Mucosa of rectum (tissue), 2 donors: ENCODE measurements at regions not wholly inside any gene's neighbourhood (a gene's known extent, or its start where the extent isn't known, plus 50 kb on each side); places are given as distances from the start of the nearest gene placed in this dataset.

Source experiments
- H3K27ac ChIP-seq, 2 donors: one replicate each; pipeline ENCODE4 v1.7.0; 2013; ENCODE audit warnings: inconsistent platforms in 2 of 2, low read depth in 2 of 2, low read length in 2 of 2
- H3K27me3 ChIP-seq, 2 donors: one replicate each; pipeline ENCODE4 v1.7.0; 2013; ENCODE audit warnings: low read length in 2 of 2; ENCODE audit not compliant: control insufficient read depth in 2 of 2, insufficient read depth in 2 of 2
- H3K36me3 ChIP-seq, 2 donors: one replicate each; pipeline ENCODE4 v1.7.0; 2013; ENCODE audit warnings: low read length in 2 of 2; ENCODE audit not compliant: control insufficient read depth in 2 of 2, insufficient read depth in 2 of 2
- H3K4me1 ChIP-seq, 2 donors: one replicate each; pipeline ENCODE4 v1.7.0; 2013; ENCODE audit warnings: low read length in 2 of 2, mild to moderate bottlenecking in 1 of 2; ENCODE audit not compliant: control insufficient read depth in 2 of 2, insufficient read depth in 2 of 2
- H3K4me3 ChIP-seq, 2 donors: one replicate each; pipeline ENCODE4 v1.7.0; 2013; ENCODE audit warnings: low read length in 2 of 2
- H3K9ac ChIP-seq, 2 donors: one replicate each; pipeline ENCODE4 v1.7.0; 2013; ENCODE audit warnings: low read length in 2 of 2, low read depth in 1 of 2, mild to moderate bottlenecking in 1 of 2
- H3K9me3 ChIP-seq, 2 donors: one replicate each; pipeline ENCODE4 v1.7.0; 2013; ENCODE audit warnings: low read length in 2 of 2; ENCODE audit not compliant: control insufficient read depth in 2 of 2
- donor health status: healthy.
- donor health status: Normal muscosa, but diverticular disease.

DNA sequence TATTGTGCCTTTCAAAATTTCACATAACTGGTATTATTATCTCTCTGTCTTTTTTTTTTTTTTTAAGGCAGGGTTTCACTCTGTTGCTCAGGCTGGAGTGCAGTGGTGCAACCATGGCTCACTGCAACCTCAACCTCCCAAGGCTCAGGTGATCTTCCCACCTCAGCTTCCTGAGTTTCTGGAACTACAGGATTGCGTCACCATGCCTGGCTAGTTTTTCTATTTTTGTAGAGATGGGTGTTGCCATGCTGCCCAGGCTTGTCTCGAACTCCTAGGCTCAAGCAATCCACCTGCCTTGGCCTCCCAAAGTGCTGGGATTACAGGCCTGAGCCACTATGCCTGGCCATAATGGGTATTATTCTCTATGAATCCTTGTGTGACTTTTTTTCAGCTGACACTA, 402.3 kb upstream of the SMARCA2 start:
- H3K9me3 ChIP-seq, result no peaks in the 10 kb centered on the region
- no peak overlapping the region for H3K27ac ChIP-seq
- no peak overlapping the region for H3K4me3 ChIP-seq
- no peaks in the 10 kb centered on the region for H3K36me3 ChIP-seq
- no peak overlapping the region for H3K9ac ChIP-seq
- H3K27me3 ChIP-seq, result no peaks in the 10 kb centered on the region
- H3K4me1 ChIP-seq, result no peaks in the 10 kb centered on the region

- H3K27ac ChIP-seq, result no peak overlapping the region
- no peak overlapping the region for H3K4me3 ChIP-seq
- no peak overlapping the region for H3K9ac ChIP-seq
- no peaks in the 10 kb centered on the region for H3K4me1 ChIP-seq
- H3K36me3 ChIP-seq, result no peaks in the 10 kb centered on the region
- H3K9me3 ChIP-seq, result no peaks in the 10 kb centered on the region
- no peaks in the 10 kb centered on the region for H3K27me3 ChIP-seq
Measured at GRCh38 chr9:1617419-1617818, 397.7 kb upstream of the SMARCA2 start.

GRCh38 chr9:1619915-1620710, 395.0 kb upstream of the SMARCA2 start:
- Histone ChIP-seq H3K9ac (no peak overlapping the region), H3K4me3 (no peak overlapping the region), H3K27ac (no peak overlapping the region), H3K36me3 (no peaks in the 10 kb centered on the region), H3K27me3 (no peaks in the 10 kb centered on the region), H3K4me1 (no peaks in the 10 kb centered on the region), H3K9me3 (no peaks in the 10 kb centered on the region)

DNA sequence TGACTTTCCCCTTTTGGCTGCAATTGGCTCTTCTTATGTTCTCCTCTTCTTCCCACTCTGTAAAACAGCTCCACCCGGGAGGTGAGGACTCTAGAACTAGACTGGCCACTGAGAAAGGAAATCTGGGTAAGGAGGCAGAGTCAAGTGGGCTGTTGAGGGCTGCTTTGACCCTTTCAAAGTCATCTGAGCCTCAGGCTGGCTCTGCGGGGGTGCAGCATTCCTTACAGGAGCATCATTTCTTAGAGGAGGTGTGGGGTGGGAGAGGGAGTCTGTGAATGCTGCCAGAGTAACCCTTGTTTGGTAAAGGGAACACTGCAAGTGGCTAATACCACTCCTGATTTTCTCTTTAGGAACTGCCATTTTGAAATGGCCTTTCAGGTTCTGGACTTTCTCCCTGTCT, 377.7 kb upstream of the SMARCA2 start:
- Histone ChIP-seq H3K27ac (no peak overlapping the region), H3K27me3 (no peaks in the 10 kb centered on the region), H3K9ac (no peak overlapping the region), H3K9me3 (no peaks in the 10 kb centered on the region), H3K36me3 (no peaks in the 10 kb centered on the region), H3K4me1 (no peaks in the 10 kb centered on the region), H3K4me3 (no peak overlapping the region)

GRCh38 chr9:1639166-1639565, 376.0 kb upstream of the SMARCA2 start:
- no peaks in the 10 kb centered on the region for H3K9me3 ChIP-seq

DNA sequence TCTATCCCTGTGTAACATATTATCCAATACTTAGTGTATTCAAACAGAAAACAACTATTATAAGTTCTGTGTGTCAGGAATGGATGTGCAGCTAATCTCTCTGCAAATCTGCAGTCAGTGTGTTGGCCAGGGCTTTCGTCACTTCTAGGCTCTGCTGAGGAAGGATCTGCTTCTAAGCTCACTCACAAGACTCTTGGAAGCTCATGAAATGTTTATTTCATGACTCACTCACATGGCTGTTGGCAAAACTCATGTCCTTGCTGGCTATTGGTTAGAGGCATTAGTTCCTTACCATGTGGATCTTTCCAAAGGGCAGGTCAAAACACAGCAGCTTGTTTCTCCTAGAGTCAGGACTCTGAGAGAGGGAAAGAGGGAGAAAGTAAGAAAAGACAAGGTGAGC, 367.4 kb upstream of the SMARCA2 start:
- Histone ChIP-seq H3K4me3 (no peak overlapping the region), H3K27me3 (no peaks in the 10 kb centered on the region), H3K9me3 (no peaks in the 10 kb centered on the region), H3K27ac (no peak overlapping the region), H3K9ac (no peak overlapping the region), H3K36me3 (no peaks in the 10 kb centered on the region), H3K4me1 (no peaks in the 10 kb centered on the region)

More at GRCh38 chr9:1639166-1639565, 376.0 kb upstream of the SMARCA2 start:
- H3K4me1 ChIP-seq, result no peaks in the 10 kb centered on the region
- H3K27ac ChIP-seq, result no peak overlapping the region
- H3K36me3 ChIP-seq, result no peaks in the 10 kb centered on the region
- H3K9ac ChIP-seq, result no peak overlapping the region
- no peak overlapping the region for H3K4me3 ChIP-seq
- H3K27me3 ChIP-seq, result no peaks in the 10 kb centered on the region

DNA sequence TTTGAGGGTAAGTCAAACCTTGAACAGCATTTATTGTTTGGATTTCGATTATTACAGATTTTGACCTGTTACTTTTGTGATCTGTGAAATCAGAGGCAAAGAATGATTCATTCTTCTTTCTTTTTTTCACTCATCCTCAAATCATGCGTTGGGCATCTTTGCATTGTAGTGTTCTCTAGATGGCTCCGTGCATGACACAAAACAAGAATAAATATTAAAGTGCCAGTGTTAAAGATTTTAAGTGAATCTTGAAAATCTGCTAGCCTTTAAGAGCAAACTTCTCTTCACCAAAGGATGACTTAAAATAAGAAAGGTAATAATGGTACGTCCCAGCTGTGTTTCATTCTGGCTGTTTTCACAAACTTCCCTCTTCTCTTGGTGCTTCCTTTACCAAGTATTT, 361.9 kb upstream of the SMARCA2 start:
- H3K4me3 ChIP-seq, result no peak overlapping the region
- H3K9ac ChIP-seq, result no peak overlapping the region
- no peak overlapping the region for H3K27ac ChIP-seq
- no peaks in the 10 kb centered on the region for H3K36me3 ChIP-seq
- no peaks in the 10 kb centered on the region for H3K27me3 ChIP-seq
- H3K4me1 ChIP-seq, result no peaks in the 10 kb centered on the region
- no peaks in the 10 kb centered on the region for H3K9me3 ChIP-seq

GRCh38 chr9:1658661-1659362, 356.3 kb upstream of the SMARCA2 start:
- Histone ChIP-seq H3K4me1 (no peaks in the 10 kb centered on the region), H3K27ac (no peak overlapping the region)

GRCh38 chr9:1659363-1659690, 355.8 kb upstream of the SMARCA2 start:
- H3K27ac ChIP-seq, result no peak overlapping the region
- no peak overlapping the region for H3K9ac ChIP-seq
- H3K9me3 ChIP-seq, result no peaks in the 10 kb centered on the region

More at GRCh38 chr9:1658661-1659362, 356.3 kb upstream of the SMARCA2 start:
- H3K9me3 ChIP-seq, result no peaks in the 10 kb centered on the region
- no peaks in the 10 kb centered on the region for H3K27me3 ChIP-seq
- no peaks in the 10 kb centered on the region for H3K36me3 ChIP-seq
- no peak overlapping the region for H3K4me3 ChIP-seq
- H3K9ac ChIP-seq, result no peak overlapping the region

DNA sequence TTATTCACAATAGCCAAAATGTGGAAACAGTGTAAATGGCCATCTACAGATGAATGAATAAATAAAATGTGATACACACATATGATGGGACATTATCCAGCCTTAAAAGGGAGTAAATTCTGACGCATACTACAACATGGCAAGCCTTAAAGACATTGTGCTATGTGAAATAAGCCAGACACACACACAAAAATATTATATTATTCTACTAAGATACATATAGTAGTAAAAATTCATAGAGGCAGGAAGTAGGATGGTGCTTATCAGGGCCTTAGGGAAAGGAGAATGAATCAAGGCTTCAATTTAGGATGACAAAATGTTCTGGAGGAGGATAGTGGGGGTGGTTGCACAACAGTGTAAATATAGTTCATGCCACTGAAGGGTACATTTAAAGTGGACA, 346.7 kb upstream of the SMARCA2 start:
- H3K4me3 ChIP-seq, result no peak overlapping the region
- H3K27me3 ChIP-seq, result no peaks in the 10 kb centered on the region
- no peaks in the 10 kb centered on the region for H3K4me1 ChIP-seq
- no peak overlapping the region for H3K9ac ChIP-seq
- H3K27ac ChIP-seq, result no peak overlapping the region
- H3K9me3 ChIP-seq, result no peaks in the 10 kb centered on the region
- H3K36me3 ChIP-seq, result no peaks in the 10 kb centered on the region

More at GRCh38 chr9:1659363-1659690, 355.8 kb upstream of the SMARCA2 start:
- no peaks in the 10 kb centered on the region for H3K4me1 ChIP-seq
- no peaks in the 10 kb centered on the region for H3K27me3 ChIP-seq
- no peak overlapping the region for H3K4me3 ChIP-seq
- no peaks in the 10 kb centered on the region for H3K36me3 ChIP-seq
